Type B pancreatic cell (in vitro differentiated cells): ENCODE measurements at regions not wholly inside any gene's neighbourhood (a gene's known extent, or its start where the extent isn't known, plus 50 kb on each side); places are given as distances from the start of the nearest gene placed in this dataset.

ENCODE experiments used
- DNase-seq: peaks from one replicate; pipeline ENCODE4 v3.0.0; 2021; ENCODE audit warnings: mixed read lengths; ENCODE audit not compliant: unreplicated experiment; ENCODE audit errors: extremely low spot score
- H3K27ac Mint-ChIP-seq: 2 replicates; pipeline ENCODE4 v1.8.0; 2021; ENCODE audit warnings: mild to moderate bottlenecking, mixed read lengths
- H3K27me3 Mint-ChIP-seq: 2 replicates; pipeline ENCODE4 v1.8.0; 2021; ENCODE audit warnings: mixed read lengths
- H3K36me3 Mint-ChIP-seq: 2 replicates; pipeline ENCODE4 v1.8.0; 2021; ENCODE audit warnings: mixed read lengths
- H3K4me1 Mint-ChIP-seq: one replicate; pipeline ENCODE4 v1.8.0; 2021; ENCODE audit warnings: mixed read lengths; ENCODE audit not compliant: unreplicated experiment
- H3K4me3 Mint-ChIP-seq: 2 replicates; pipeline ENCODE4 v1.8.0; 2021; ENCODE audit warnings: mild to moderate bottlenecking, mixed read lengths
- H3K9me3 Mint-ChIP-seq: 2 replicates; pipeline ENCODE4 v1.8.0; 2021; ENCODE audit warnings: mixed read lengths
- TF ChIP-seq, protein P1 (sequence below): fragments of 200-600 bp; sonication (generic); conservative IDR thresholded peaks from 2 replicates; pipeline ENCODE4 v1.5.0; 2021; ENCODE audit warnings: antibody characterized with exemption, mild to moderate bottlenecking

DNA sequence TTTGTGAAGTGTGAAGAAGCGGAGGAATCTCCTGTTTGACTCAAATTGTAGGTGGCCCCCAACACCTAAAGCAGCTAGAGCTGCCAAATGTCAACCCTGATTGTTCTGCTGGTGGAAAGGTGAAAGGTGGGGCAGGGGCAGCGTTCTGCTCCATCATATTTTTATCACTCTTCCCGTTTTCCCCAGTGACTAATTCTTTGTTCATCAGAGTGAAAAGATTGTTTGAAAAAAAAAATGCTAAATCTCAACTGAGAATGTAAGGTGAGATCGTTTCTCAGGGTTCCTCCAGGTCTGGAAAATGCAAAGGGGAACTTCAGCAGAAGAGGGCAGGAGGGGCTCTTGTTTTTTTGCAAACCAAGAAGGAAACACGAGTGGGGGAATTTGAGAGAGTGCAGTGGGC, 137.7 kb downstream of the MN1 start:
- H3K9me3 Mint-ChIP-seq, result peaks cover 8% of the 10 kb centered on the region
- DNase-seq, result no peak
- peak overlapping the region; percentile 3 for H3K27ac Mint-ChIP-seq
- TF ChIP-seq, protein P1, sequence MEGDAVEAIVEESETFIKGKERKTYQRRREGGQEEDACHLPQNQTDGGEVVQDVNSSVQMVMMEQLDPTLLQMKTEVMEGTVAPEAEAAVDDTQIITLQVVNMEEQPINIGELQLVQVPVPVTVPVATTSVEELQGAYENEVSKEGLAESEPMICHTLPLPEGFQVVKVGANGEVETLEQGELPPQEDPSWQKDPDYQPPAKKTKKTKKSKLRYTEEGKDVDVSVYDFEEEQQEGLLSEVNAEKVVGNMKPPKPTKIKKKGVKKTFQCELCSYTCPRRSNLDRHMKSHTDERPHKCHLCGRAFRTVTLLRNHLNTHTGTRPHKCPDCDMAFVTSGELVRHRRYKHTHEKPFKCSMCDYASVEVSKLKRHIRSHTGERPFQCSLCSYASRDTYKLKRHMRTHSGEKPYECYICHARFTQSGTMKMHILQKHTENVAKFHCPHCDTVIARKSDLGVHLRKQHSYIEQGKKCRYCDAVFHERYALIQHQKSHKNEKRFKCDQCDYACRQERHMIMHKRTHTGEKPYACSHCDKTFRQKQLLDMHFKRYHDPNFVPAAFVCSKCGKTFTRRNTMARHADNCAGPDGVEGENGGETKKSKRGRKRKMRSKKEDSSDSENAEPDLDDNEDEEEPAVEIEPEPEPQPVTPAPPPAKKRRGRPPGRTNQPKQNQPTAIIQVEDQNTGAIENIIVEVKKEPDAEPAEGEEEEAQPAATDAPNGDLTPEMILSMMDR, result no peak
- peaks cover 7% of the 10 kb centered on the region for H3K36me3 Mint-ChIP-seq
- H3K4me3 Mint-ChIP-seq, result no peak overlapping the region
- no peaks in the 10 kb centered on the region for H3K27me3 Mint-ChIP-seq
- peaks cover 40% of the 10 kb centered on the region for H3K4me1 Mint-ChIP-seq

DNA sequence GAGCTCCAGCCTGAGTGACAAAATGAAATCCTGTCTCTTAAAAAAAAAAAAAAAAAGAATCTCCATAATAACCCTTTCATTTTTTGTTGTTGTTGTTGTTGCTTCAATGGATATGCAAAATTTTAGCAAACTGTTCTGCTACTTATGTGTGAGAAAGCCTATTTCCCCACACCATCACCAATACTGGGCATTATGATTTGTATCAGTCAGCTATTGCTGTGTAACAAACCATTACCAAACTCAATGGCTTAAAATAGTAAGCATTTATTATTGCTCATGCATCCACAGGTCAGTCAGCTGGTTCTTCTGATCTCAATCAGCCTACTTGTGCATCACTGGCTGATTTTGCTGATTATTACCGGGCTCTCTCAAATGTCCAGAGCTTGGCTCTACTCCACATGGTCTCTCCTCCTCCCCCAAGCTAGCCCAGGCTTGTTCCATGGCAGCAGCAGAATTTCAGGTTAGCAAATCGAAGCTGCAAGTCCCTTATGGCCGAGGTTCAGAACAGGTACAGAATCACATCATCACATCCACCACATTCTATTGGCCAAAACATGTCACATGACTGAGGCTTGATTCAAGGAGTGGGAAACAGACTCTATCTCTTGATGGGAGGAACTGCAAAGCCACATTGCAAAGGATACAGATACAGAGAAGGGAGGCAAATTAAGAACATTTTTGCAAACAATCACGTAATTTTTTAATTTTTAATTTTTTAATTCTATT, 135.1 kb downstream of the MN1 start:
- peak overlapping the region; percentile 63 for H3K27ac Mint-ChIP-seq
- H3K4me3 Mint-ChIP-seq, result peak overlapping the region; percentile 34
- DNase-seq, result no peak
- no peaks in the 10 kb centered on the region for H3K27me3 Mint-ChIP-seq
- H3K36me3 Mint-ChIP-seq, result peaks cover 7% of the 10 kb centered on the region
- H3K4me1 Mint-ChIP-seq, result peaks cover 50% of the 10 kb centered on the region
- peaks cover 8% of the 10 kb centered on the region for H3K9me3 Mint-ChIP-seq
- TF ChIP-seq, protein P1, result no peak

DNA sequence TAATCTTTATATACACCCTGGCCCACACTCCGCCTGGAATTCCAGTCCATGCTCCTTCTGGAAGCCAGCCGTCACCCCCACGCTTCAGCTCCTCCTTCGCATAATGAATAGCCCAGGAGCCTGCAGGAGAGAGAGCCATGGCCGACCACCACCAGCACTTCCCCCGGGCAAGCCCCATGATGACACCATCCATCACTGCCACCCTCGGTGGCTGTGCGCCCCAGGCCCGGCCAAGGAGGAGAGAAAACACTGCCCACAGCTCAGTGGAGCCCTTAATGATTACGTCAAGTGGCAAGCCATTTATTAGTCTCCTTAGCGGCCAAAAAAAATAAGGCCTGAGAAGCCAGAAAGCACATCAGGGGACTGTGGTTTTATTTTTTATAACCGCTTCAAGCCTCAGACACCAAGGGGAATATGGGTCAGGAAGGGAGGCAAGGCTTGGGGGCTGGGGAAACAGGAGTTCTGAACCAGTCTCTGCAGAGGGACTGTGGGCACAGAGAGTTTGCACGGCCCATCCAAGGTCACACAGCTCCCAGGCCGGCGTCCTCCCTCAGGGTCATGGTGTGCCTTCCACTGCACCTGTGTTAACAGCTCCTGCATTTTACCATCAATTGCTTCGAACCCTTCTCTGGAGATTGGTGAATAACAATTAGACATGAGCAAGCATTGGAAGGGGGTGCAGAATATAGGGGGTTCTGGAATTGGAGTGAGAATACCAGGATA, 134.3 kb downstream of the MN1 start:
- Mint-ChIP-seq H3K27me3 (no peaks in the 10 kb centered on the region), H3K4me3 (peak overlapping the region; percentile 64), H3K36me3 (peaks cover 7% of the 10 kb centered on the region), H3K4me1 (peaks cover 50% of the 10 kb centered on the region), H3K9me3 (peaks cover 8% of the 10 kb centered on the region), H3K27ac (peak overlapping the region; percentile 53)
- peak; percentile 83 for DNase-seq
- TF ChIP-seq, protein P1, result no peak

DNA sequence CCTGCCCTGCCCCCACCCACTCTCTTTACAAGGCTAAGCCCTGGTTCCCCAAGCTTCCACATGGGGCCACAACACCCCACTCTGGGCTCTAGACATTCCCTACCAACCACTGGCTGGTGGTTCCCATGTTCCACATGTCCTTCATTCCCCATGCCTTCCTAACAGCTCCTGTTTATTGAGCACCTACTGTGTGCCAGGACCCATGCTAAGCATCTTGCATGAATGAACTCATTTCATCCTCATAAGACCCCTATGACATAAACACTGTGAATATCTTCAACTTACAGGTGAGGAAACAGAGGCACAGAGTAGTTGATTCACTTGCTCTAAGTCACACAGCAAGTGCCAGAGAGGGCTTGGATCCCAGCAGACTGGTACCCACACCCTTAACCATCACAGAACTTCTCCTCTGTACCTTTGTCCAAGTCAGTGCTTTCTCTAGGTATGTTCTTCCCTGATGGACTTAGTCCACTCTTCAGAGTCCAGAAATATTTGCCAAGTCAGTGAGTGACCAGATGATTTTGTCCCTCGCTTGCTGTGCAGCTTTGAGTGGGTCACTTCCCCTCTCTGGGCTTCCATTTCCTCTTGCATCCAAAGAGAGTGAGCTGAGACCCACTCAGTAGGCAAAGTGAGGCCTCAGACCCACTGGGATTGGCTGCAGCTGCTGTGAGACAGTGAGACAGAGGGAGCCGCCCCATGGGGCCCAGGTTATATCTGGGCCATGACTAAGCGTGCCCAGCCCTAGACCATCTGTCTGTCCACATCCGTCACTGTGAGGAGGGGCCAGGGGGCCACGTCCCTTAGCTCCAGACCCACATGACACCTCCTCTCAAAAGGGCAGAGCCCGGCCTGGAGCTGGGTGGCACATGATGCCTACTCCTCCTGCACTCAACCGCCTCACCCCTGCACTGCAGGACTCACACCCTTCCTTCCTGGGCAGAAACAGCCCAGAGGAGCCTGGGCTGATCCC, 132.4 kb downstream of the MN1 start:
- H3K27me3 Mint-ChIP-seq, result no peaks in the 10 kb centered on the region
- peak overlapping the region; percentile 58 for H3K27ac Mint-ChIP-seq
- H3K9me3 Mint-ChIP-seq, result peaks cover 8% of the 10 kb centered on the region
- H3K36me3 Mint-ChIP-seq, result peaks cover 7% of the 10 kb centered on the region
- H3K4me3 Mint-ChIP-seq, result no peak overlapping the region
- TF ChIP-seq, protein P1, result no peak
- peaks cover 43% of the 10 kb centered on the region for H3K4me1 Mint-ChIP-seq
- no peak for DNase-seq

DNA sequence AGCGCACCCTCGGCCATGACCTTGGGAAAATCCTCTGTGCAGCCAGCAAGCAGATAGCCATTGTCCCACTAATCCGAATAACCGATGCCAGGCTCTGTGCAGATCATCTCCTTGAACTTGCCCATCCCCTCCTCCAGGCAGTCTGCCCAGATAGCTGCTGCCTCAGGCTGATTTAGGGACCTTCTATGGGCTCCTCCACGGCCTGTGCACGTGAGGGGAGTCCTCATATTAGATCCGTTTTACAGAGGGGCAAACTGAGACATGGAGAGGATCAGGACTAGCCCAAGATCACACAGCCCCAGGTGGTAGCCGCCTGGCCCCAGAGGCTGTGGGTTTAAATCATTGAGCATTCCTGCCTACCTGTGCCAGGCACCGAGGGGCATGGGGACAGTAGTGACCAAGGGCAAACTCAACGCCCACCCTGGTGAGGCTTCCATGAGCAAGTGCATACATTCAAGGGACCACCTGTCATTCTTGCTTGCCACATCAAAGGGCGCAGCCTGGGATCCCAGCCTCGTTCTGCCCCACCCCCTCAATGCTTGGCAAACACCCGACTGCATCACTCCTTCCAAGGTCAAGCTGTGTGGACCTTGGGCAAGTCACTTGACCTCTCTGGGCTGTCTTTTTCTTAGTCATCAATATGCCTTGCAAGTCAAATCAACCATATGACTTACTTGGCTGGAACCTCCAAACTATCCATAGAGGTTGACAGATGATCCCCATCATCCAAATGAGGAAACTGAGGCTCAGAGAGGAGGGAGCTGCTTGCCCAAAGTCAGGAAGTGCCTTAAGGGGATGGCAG, 131.6 kb downstream of the MN1 start:
- Mint-ChIP-seq H3K27ac (peak overlapping the region; percentile 58), H3K4me1 (peaks cover 41% of the 10 kb centered on the region), H3K4me3 (peak overlapping the region; percentile 17), H3K27me3 (no peaks in the 10 kb centered on the region), H3K9me3 (peaks cover 8% of the 10 kb centered on the region), H3K36me3 (peaks cover 7% of the 10 kb centered on the region)
- TF ChIP-seq, protein P1, result no peak
- no peak for DNase-seq
